AG04449 (cell line): ENCODE measurements at regions not wholly inside any gene's neighbourhood (a gene's known extent, or its start where the extent isn't known, plus 50 kb on each side); places are given as distances from the start of the nearest gene placed in this dataset.
"Not testable (repeated sequence)": the region's sequence is repeated elsewhere in the genome, so short reads cannot be mapped to it uniquely, and the experiment has no call there.

ENCODE experiments used
- CTCF ChIA-PET: fragments of 350-600 bp; formaldehyde crosslinking; extraction: SDS; loops from one replicate; lab custom pipeline; 2021; ENCODE audit warnings: antibody characterized with exemption; lab: Yijun Ruan, JAX
- POLR2A ChIA-PET: fragments of 400-600, 350-600 bp; formaldehyde crosslinking; extraction: SDS; loops from one replicate; lab custom pipeline; 2020; ENCODE audit warnings: antibody characterized with exemption, inconsistent platforms; lab: Yijun Ruan, JAX
- DNase-seq: peaks from one replicate; pipeline ENCODE4 v3.0.0-alpha.2; 2010; ENCODE audit warnings: low read depth, low spot score
- H3K4me3 ChIP-seq: 2 replicates; pipeline ENCODE4 v1.5.1; 2011; ENCODE audit warnings: low read depth, mild to moderate bottlenecking, control low read depth, low read length
- TF ChIP-seq, protein P1 (sequence below): IDR thresholded peaks from one replicate; pipeline ENCODE4 v1.5.1; 2011; ENCODE audit warnings: mild to moderate bottlenecking, moderate library complexity, low read length, control low read depth, inconsistent platforms; ENCODE audit not compliant: insufficient read depth; ENCODE audit errors: missing control alignments

GRCh38 chr2:83224591-83225200, 1234.4 kb downstream of the SUCLG1 start:
- no peak for DNase-seq
- no peak overlapping the region for H3K4me3 ChIP-seq
- TF ChIP-seq, protein P1, sequence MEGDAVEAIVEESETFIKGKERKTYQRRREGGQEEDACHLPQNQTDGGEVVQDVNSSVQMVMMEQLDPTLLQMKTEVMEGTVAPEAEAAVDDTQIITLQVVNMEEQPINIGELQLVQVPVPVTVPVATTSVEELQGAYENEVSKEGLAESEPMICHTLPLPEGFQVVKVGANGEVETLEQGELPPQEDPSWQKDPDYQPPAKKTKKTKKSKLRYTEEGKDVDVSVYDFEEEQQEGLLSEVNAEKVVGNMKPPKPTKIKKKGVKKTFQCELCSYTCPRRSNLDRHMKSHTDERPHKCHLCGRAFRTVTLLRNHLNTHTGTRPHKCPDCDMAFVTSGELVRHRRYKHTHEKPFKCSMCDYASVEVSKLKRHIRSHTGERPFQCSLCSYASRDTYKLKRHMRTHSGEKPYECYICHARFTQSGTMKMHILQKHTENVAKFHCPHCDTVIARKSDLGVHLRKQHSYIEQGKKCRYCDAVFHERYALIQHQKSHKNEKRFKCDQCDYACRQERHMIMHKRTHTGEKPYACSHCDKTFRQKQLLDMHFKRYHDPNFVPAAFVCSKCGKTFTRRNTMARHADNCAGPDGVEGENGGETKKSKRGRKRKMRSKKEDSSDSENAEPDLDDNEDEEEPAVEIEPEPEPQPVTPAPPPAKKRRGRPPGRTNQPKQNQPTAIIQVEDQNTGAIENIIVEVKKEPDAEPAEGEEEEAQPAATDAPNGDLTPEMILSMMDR, result no peak
- POLR2A ChIA-PET, result no interaction called here
- CTCF ChIA-PET, result no interaction called here

DNA sequence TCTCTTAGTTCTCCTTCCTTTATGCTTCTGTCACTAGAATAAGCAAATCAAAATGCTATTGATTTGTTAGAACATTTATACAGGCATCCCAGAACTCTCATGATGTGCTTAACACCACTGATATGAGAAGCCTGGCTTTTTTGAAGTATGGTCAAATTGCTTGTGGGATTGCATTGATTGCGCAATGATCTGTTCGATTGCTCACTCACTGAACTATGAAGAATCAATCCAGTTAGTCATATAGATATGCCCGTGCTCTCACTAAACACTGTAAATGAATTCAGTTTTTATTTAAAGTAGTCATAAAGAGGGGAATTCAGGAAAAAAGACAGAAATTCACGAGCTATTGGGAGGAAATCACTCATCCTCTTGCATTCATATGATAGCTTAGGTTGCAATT, 1237.8 kb downstream of the SUCLG1 start:
- peak; percentile 7 for DNase-seq
- ChIA-PET POLR2A (no interaction called here), CTCF (no interaction called here)
- TF ChIP-seq, protein P1, result no peak
- H3K4me3 ChIP-seq, result no peak overlapping the region

DNA sequence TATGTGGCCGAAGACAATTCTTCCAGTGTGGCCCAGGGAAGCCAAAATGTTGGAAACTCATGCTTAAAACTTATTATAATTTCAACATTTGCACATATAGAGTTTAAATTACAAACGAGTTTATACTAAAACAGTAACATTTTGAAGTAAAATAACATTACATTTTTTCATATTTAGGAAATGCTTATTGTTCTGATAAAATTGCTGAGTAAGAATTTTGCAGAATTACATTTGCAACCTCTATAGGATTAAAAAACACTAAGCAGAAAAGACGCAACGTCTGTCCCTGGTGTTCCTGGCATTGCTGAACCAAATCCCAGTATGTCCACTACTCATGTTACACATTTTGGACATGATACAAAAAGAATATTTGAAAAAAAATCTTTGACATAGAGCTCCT, 1241.2 kb downstream of the SUCLG1 start:
- no peak for DNase-seq
- POLR2A ChIA-PET, result no interaction called here
- CTCF ChIA-PET, result interaction anchor here (0.7 kb wide), 1 partner anchor 22 kb away, joined by 3 read pairs; no protein-coding TSS in a partner anchor
- H3K4me3 ChIP-seq, result no peak overlapping the region
- TF ChIP-seq, protein P1, result no peak

DNA sequence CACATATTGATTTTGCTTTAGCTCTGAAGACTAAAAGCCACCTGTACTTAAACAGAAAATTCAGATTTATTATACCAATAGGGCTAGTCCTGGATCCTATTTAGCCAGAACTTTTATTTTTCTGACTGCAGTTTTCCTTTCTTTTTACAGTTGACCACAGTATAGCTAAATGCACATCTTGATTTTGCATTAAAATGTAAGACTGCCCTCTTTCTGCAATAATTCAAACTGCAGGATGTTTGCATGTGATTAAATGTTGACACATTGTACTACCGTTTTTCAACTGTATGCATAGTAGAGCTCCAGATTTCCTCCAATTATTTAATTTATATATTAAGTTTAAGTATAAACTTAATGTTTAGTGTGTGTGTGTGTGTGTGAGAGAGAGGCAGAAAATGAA, 1262.9 kb downstream of the SUCLG1 start:
- peak; percentile 5 for DNase-seq
- H3K4me3 ChIP-seq, result no peak overlapping the region
- CTCF ChIA-PET, result interaction anchor here (0.6 to 3.1 kb wide), 19 partner anchors 8 to 850 kb away, joined by 3 to 18 read pairs (median 3); no protein-coding TSS in a partner anchor
- TF ChIP-seq, protein P1, result peak; percentile 53
- POLR2A ChIA-PET, result interaction anchor here (0.9 kb wide), 1 partner anchor 114 kb away, joined by 3 read pairs; no protein-coding TSS in a partner anchor

GRCh38 chr2:83191316-83191715, 1267.8 kb downstream of the SUCLG1 start:
- CTCF ChIA-PET, result no interaction called here
- TF ChIP-seq, protein P1, result no peak
- DNase-seq, result peak; percentile 2
- no peak overlapping the region for H3K4me3 ChIP-seq
- POLR2A ChIA-PET, result no interaction called here

DNA sequence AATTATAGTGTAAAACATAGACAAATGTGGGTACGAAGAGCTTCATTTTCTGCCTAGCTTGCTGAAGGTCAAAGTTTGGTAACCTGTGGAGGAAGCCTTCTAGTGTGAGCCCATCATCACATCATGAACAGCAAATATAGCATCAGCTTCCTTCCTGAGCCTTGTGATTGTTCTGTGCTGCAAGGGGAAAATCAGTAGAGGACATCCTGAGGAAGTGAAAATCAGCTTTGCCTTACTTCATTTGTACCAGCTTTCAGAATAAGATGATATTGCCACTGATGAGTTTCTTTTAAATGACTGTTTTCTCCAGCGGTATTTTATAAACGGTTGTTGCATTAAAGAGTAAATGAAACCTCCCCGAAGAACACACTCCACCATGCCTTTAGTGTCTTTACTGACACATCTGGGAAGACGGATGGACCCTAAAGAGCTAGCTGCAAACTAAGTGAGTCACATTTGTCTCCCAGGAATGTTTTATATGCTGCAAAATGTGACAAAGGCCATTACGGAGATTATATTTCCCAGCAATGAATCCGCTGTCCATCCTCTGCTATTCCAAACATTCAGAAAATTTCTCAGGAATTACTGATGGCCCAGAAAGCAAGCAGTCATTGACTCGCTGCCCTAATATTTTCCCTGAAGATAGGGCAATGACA, 1272.8 kb downstream of the SUCLG1 start:
- TF ChIP-seq, protein P1, result no peak
- ChIA-PET POLR2A (no interaction called here), CTCF (interaction anchor here (2.8 kb wide), 1 partner anchor 10 kb away, joined by 18 read pairs; no protein-coding TSS in a partner anchor)
- no peak overlapping the region for H3K4me3 ChIP-seq
- no peak for DNase-seq

DNA sequence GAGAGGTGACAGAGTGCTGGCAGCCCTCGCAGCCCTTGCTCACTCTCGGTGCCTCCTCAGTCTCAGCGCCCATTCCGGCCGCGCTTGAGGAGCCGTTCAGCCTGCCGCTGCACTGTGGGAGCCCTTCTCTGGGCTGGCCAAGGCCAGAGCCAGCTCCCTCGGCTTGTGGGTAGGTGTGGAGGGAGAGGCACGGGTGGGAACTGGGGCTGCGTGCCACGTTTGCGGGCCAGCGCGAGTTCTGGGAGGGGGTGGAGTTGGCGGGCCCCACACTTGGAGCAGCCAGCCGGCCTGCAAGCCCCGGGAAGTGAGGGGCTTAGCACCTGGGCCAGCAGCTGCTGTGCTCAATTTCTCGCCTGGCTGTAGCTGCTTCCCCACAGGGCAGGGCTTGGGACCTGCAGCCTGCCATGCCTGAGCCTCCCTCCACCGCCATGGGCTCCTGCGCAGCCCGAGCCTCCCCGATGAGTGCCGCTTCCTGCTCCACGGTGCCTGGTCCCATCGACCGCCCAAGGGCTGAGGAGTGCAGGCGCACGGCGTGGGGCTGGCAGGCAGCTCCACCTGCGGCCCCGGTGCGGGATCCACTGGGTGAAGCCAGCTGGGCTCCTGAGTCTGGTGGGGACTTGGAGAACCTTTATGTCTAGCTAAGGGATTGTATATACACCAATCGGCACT, 1278.1 kb downstream of the SUCLG1 start:
- POLR2A ChIA-PET, DNase-seq: not testable (repeated sequence)
- CTCF ChIA-PET, result interaction anchor here (1.8 kb wide), 1 partner anchor 15 kb away, joined by 5 read pairs; no protein-coding TSS in a partner anchor

More for the DNA sequence above, 1278.1 kb downstream of the SUCLG1 start:
- not testable (repeated sequence) for H3K4me3 ChIP-seq
